Muscle of leg (tissue), 3 donors: ENCODE measurements at regions not wholly inside any gene's neighbourhood (a gene's known extent, or its start where the extent isn't known, plus 50 kb on each side); places are given as distances from the start of the nearest gene placed in this dataset.
A peak's percentile ranks its signal among the peaks of the same experiment; 100 is the strongest.

Experiments
- DNase-seq: peaks from one replicate; pipeline ENCODE4 v3.0.0; 2013
- H3K27ac ChIP-seq: one replicate; pipeline ENCODE4 v1.5.1; 2013; ENCODE audit warnings: mild to moderate bottlenecking, low read length, control low read depth
- H3K27me3 ChIP-seq: one replicate; pipeline ENCODE4 v1.6.1; 2013; ENCODE audit warnings: low read length; ENCODE audit not compliant: control insufficient read depth, insufficient read depth
- H3K36me3 ChIP-seq: one replicate; pipeline ENCODE4 v1.6.1; 2013; ENCODE audit warnings: low read length; ENCODE audit not compliant: control insufficient read depth, insufficient read depth
- H3K4me1 ChIP-seq: one replicate; pipeline ENCODE4 v1.6.1; 2013; ENCODE audit warnings: low read length; ENCODE audit not compliant: control insufficient read depth, insufficient read depth
- H3K4me3 ChIP-seq: one replicate; pipeline ENCODE4 v1.5.1; 2013; ENCODE audit warnings: low read length, control low read depth
- H3K9me3 ChIP-seq: replicated peaks from 2 replicates; pipeline ENCODE4 v1.6.1; 2013; ENCODE audit warnings: low read depth, low read length; ENCODE audit not compliant: control insufficient read depth
- WGBS: methylation state at CpG from one replicate; pipeline ENCODE4 v1.1.5; 2013; ENCODE audit warnings: missing lambda C conversion rate; ENCODE audit not compliant: insufficient coverage; 5-methylcytosine and 5-hydroxymethylcytosine counted together

- DNase-seq, result no peak
- WGBS, result 86% methylated on average over 3 of the region's 4 CpGs
- Histone ChIP-seq H3K27ac (no peak overlapping the region), H3K36me3 (no peaks in the 10 kb centered on the region), H3K9me3 (no peaks in the 10 kb centered on the region), H3K4me3 (no peak overlapping the region), H3K4me1 (no peaks in the 10 kb centered on the region), H3K27me3 (no peaks in the 10 kb centered on the region)
Measured at GRCh38 chr11:82004537-82005213, 729.0 kb downstream of the FAM181B start.

- 70% methylated on average over 3 of the region's 7 CpGs for WGBS
- no peaks in the 10 kb centered on the region for H3K4me1 ChIP-seq
- peak; percentile 2 for DNase-seq
- no peaks in the 10 kb centered on the region for H3K36me3 ChIP-seq
- H3K27ac ChIP-seq, result no peak overlapping the region
- no peaks in the 10 kb centered on the region for H3K27me3 ChIP-seq
- no peak overlapping the region for H3K4me3 ChIP-seq
- no peaks in the 10 kb centered on the region for H3K9me3 ChIP-seq
Measured at GRCh38 chr11:82003671-82004515, 729.8 kb downstream of the FAM181B start.

GRCh38 chr11:82003024-82003423 is 730.6 kb downstream of the FAM181B start:
- Histone ChIP-seq H3K27me3 (no peaks in the 10 kb centered on the region), H3K9me3 (no peaks in the 10 kb centered on the region), H3K4me1 (no peaks in the 10 kb centered on the region), H3K4me3 (no peak overlapping the region), H3K36me3 (no peaks in the 10 kb centered on the region), H3K27ac (no peak overlapping the region)
- no peak for DNase-seq
- 86% methylated on average over 4 of the region's 8 CpGs for WGBS

GRCh38 chr11:81995889-81996288 is 737.8 kb downstream of the FAM181B start:
- no peak for DNase-seq
- Histone ChIP-seq H3K36me3 (no peaks in the 10 kb centered on the region), H3K27me3 (no peaks in the 10 kb centered on the region), H3K9me3 (no peaks in the 10 kb centered on the region), H3K4me3 (no peak overlapping the region), H3K4me1 (no peaks in the 10 kb centered on the region), H3K27ac (no peak overlapping the region)
- 78% methylated on average over 7 of the region's 8 CpGs for WGBS

- H3K27me3 ChIP-seq, result no peaks in the 10 kb centered on the region
- H3K27ac ChIP-seq, result no peak overlapping the region
- DNase-seq, result no peak
- H3K36me3 ChIP-seq, result no peaks in the 10 kb centered on the region
- no peaks in the 10 kb centered on the region for H3K4me1 ChIP-seq
- H3K4me3 ChIP-seq, result no peak overlapping the region
- H3K9me3 ChIP-seq, result no peaks in the 10 kb centered on the region
Measured at GRCh38 chr11:81993755-81994154, 739.9 kb downstream of the FAM181B start.

GRCh38 chr11:81990659-81991443 is 742.8 kb downstream of the FAM181B start:
- no peak overlapping the region for H3K4me3 ChIP-seq
- WGBS, result 93% methylated on average over 19 of the region's 27 CpGs
- no peaks in the 10 kb centered on the region for H3K4me1 ChIP-seq
- no peak overlapping the region for H3K27ac ChIP-seq
- H3K36me3 ChIP-seq, result no peaks in the 10 kb centered on the region
- no peak for DNase-seq
- H3K9me3 ChIP-seq, result peaks cover 4% of the 10 kb centered on the region
- H3K27me3 ChIP-seq, result no peaks in the 10 kb centered on the region

GRCh38 chr11:81989093-81989492 is 744.6 kb downstream of the FAM181B start:
- DNase-seq, result no peak
- 100% methylated on average over 1 of the region's 3 CpGs for WGBS
- no peak overlapping the region for H3K4me3 ChIP-seq
- peaks cover 4% of the 10 kb centered on the region for H3K9me3 ChIP-seq
- H3K27me3 ChIP-seq, result no peaks in the 10 kb centered on the region
- no peaks in the 10 kb centered on the region for H3K36me3 ChIP-seq
- H3K4me1 ChIP-seq, result no peaks in the 10 kb centered on the region
- H3K27ac ChIP-seq, result no peak overlapping the region

GRCh38 chr11:81987829-81988472 is 745.7 kb downstream of the FAM181B start:
- no peak for DNase-seq
- H3K9me3 ChIP-seq, result peaks cover 4% of the 10 kb centered on the region
- no peaks in the 10 kb centered on the region for H3K4me1 ChIP-seq
- 17% methylated on average over 1 of the region's 3 CpGs for WGBS
- H3K27ac ChIP-seq, result no peak overlapping the region
- no peaks in the 10 kb centered on the region for H3K36me3 ChIP-seq
- no peak overlapping the region for H3K4me3 ChIP-seq
- H3K27me3 ChIP-seq, result no peaks in the 10 kb centered on the region

GRCh38 chr11:81986556-81987161 is 747.0 kb downstream of the FAM181B start:
- no peaks in the 10 kb centered on the region for H3K4me1 ChIP-seq
- 91% methylated on average over 19 of the region's 31 CpGs for WGBS
- no peak overlapping the region for H3K27ac ChIP-seq
- DNase-seq, result no peak
- H3K36me3 ChIP-seq, result no peaks in the 10 kb centered on the region
- no peak overlapping the region for H3K4me3 ChIP-seq
- H3K9me3 ChIP-seq, result peaks cover 4% of the 10 kb centered on the region
- H3K27me3 ChIP-seq, result no peaks in the 10 kb centered on the region
